GM23248 (cell line): ENCODE measurements at regions not wholly inside any gene's neighbourhood (a gene's known extent, or its start where the extent isn't known, plus 50 kb on each side); places are given as distances from the start of the nearest gene placed in this dataset.
"Not testable (repeated sequence)": the region's sequence is repeated elsewhere in the genome, so short reads cannot be mapped to it uniquely, and the experiment has no call there.

Source experiments
- DNase-seq: peaks from one replicate; pipeline ENCODE4 v3.0.0-alpha.2; 2015
- H2AFZ ChIP-seq: fragments of 200-600 bp; sonication (generic); 2 replicates; pipeline ENCODE4 v1.6.1; 2016; ENCODE audit warnings: antibody characterized with exemption
- H3F3A ChIP-seq: fragments of 200-600 bp; sonication (generic); 2 replicates; pipeline ENCODE4 v1.6.1; 2016; ENCODE audit warnings: mild to moderate bottlenecking, antibody characterized with exemption, mixed run types; ENCODE audit not compliant: insufficient read depth
- H3K27ac ChIP-seq: fragments of 200-600 bp; sonication (generic); 2 replicates; pipeline ENCODE4 v1.5.1; 2016; ENCODE audit warnings: mild to moderate bottlenecking
- H3K27me3 ChIP-seq: fragments of 200-600 bp; sonication (generic); replicated peaks from 2 replicates; pipeline ENCODE4 v1.6.1; 2016; ENCODE audit warnings: mild to moderate bottlenecking; ENCODE audit not compliant: insufficient read depth
- H3K36me3 ChIP-seq: fragments of 200-600 bp; sonication (generic); 2 replicates; pipeline ENCODE4 v1.6.1; 2016; ENCODE audit warnings: low read depth, mild to moderate bottlenecking
- H3K4me1 ChIP-seq: fragments of 200-600 bp; sonication (generic); 2 replicates; pipeline ENCODE4 v1.6.1; 2016; ENCODE audit warnings: mild to moderate bottlenecking; ENCODE audit not compliant: insufficient read depth
- H3K4me2 ChIP-seq: fragments of 200-600 bp; sonication (generic); one replicate; pipeline ENCODE4 v1.6.1; 2016; ENCODE audit warnings: mild to moderate bottlenecking; ENCODE audit not compliant: unreplicated experiment
- H3K4me3 ChIP-seq: fragments of 200-600 bp; sonication (generic); 2 replicates; pipeline ENCODE4 v1.5.1; 2016; ENCODE audit warnings: mild to moderate bottlenecking
- H3K79me2 ChIP-seq: fragments of 200-600 bp; sonication (generic); 2 replicates; pipeline ENCODE4 v1.6.1; 2016; ENCODE audit warnings: mild to moderate bottlenecking; ENCODE audit not compliant: insufficient read depth
- H3K9ac ChIP-seq: fragments of 200-600 bp; sonication (generic); 2 replicates; pipeline ENCODE4 v1.6.1; 2016; ENCODE audit warnings: mild to moderate bottlenecking
- H3K9me2 ChIP-seq: fragments of 200-600 bp; sonication (generic); 2 replicates; pipeline ENCODE4 v1.6.1; 2016; ENCODE audit warnings: mixed run types, mild to moderate bottlenecking, moderate library complexity; ENCODE audit not compliant: insufficient read depth
- H3K9me3 ChIP-seq: fragments of 200-600 bp; sonication (generic); one replicate; pipeline ENCODE4 v1.6.1; 2017; ENCODE audit warnings: low read depth
- H4K20me1 ChIP-seq: fragments of 200-600 bp; sonication (generic); 2 replicates; pipeline ENCODE4 v1.6.0; 2016; ENCODE audit not compliant: insufficient read depth
- EZH2 ChIP-seq: fragments of 200-600 bp; sonication (generic); IDR thresholded peaks from 2 replicates; pipeline ENCODE4 v1.6.1; 2018; ENCODE audit warnings: antibody characterized with exemption, mild to moderate bottlenecking; ENCODE audit not compliant: insufficient read depth, poor library complexity, severe bottlenecking
- EZH2phosphoT487 ChIP-seq: fragments of 200-600 bp; sonication (generic); IDR thresholded peaks from 2 replicates; pipeline ENCODE4 v1.6.1; 2018; ENCODE audit warnings: antibody characterized with exemption, moderate library complexity, mild to moderate bottlenecking, low read depth; ENCODE audit not compliant: insufficient read depth
- WGBS, 2 experiments: methylation state at CpG; one replicate each; pipeline ENCODE4 v1.1.6; 2015 to 2017; ENCODE audit warnings: low lambda C conversion rate in 2 of 2, low coverage in 1 of 2; ENCODE audit errors: missing lambda C conversion rate in 2 of 2; 5-methylcytosine and 5-hydroxymethylcytosine counted together
- in situ Hi-C: fragments of 300-500 bp; cut with MboI; formaldehyde crosslinking; loops from 2 replicates; pipeline ENCODE4 v1.15.0; 2020

DNA sequence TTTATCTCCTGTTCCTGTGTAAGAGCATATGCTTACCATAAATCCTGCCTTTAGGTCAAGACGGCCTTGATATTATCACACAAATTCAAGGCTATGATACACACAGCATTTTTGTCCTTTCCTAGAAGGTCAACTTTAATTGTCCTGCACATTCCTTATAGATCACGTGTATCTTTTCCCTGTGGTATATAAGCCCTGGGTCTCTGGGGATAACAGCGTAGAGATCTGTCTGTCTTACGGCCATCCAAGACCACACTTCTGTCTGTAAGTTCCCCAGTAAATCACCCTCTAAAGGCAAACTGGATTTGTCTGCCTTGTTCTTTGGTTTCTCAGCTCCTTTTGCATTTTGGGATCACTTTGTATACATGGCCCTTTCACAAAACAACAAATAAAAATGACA lies 69.5 kb upstream of the TCL1B start:
- H3K4me2 ChIP-seq = no peak overlapping the region
- WGBS, 2 experiments = 35 to 47% methylated on average over 4 of the region's 4 CpGs
- no peak overlapping the region for H2AFZ ChIP-seq
- H3K27me3 ChIP-seq = peaks cover 8% of the 10 kb centered on the region
- no peaks in the 10 kb centered on the region for H3K79me2 ChIP-seq
- no peaks in the 10 kb centered on the region for H3K4me1 ChIP-seq
- no peak overlapping the region for H3K9ac ChIP-seq
- no peaks in the 10 kb centered on the region for H3K9me2 ChIP-seq
- H4K20me1 ChIP-seq = no peaks in the 10 kb centered on the region
- no peak overlapping the region for H3K27ac ChIP-seq
- no peaks in the 10 kb centered on the region for H3K9me3 ChIP-seq
- in situ Hi-C loops = no loop called here
- no peaks in the 10 kb centered on the region for H3K36me3 ChIP-seq
- TF ChIP-seq EZH2 (no peak), EZH2phosphoT487 (no peak)
- DNase-seq = no peak
- H3K4me3 ChIP-seq = no peak overlapping the region
- no peaks in the 10 kb centered on the region for H3F3A ChIP-seq

DNA sequence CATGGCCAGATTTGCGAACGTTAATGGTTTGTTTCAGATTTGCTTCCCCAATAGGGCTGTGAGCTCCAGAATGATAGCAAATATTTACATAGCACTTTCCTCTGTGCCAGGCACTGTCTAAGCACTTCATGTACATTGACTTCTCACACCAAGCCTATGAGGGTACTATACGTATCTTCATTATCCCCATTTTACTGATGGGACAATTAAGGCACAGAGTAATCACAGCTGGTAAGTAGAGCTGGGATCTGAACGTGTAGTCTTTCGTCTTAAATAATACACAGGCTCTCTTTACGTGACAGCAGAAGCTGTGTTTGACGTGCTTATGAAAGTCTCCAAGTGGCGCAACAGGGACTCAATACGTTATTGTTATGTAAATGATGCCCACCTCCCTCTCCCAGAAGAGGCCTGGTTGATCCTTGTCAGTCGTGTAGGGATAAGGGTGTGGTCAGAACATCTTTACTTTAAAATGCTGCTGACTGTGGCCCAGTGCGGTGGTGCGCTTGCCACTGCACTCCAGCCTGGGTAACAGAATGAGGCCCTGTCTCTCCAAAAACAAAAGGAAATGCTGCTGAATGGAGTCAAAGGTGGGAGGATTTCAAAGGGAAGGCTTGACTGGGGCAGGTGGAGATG lies 66.3 kb upstream of the TCL1B start:
- Histone ChIP-seq H3K9me2 (no peaks in the 10 kb centered on the region), H3K9me3 (no peaks in the 10 kb centered on the region), H3K4me1 (no peaks in the 10 kb centered on the region), H3K4me2 (no peak overlapping the region), H3K36me3 (no peaks in the 10 kb centered on the region), H3K9ac (no peak overlapping the region), H3K27me3 (no peaks in the 10 kb centered on the region), H3K27ac (no peak overlapping the region), H3K4me3 (no peak overlapping the region), H3K79me2 (no peaks in the 10 kb centered on the region), H3F3A (no peaks in the 10 kb centered on the region), H4K20me1 (no peaks in the 10 kb centered on the region), H2AFZ (no peak overlapping the region)
- in situ Hi-C loops = no loop called here
- 45 to 49% methylated on average over 12 of the region's 12 CpGs for WGBS, 2 experiments
- TF ChIP-seq EZH2 (no peak), EZH2phosphoT487 (no peak)
- DNase-seq = no peak

DNA sequence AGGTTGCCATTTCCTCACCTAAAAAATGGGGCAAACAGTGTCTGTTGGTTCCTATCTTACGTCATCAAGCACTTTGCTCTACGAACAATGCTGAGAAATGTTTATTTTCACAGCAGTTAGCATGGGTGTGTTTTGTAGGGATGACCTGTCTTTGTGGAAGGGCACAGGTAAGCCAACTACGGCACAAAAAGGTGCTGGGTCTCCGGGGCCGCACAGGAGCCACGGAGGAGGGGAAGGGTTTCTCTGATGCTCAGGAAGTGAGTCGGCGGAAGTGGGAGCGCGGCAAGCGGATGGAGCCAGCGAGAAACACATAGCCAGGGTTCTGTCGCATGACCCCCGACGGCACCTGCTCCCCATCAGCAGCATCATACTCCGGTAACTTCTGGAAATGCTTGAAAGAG lies 65.6 kb upstream of the TCL1B start:
- Histone ChIP-seq H3K4me2 (no peak overlapping the region), H3F3A (no peaks in the 10 kb centered on the region), H4K20me1 (no peaks in the 10 kb centered on the region), H2AFZ (no peak overlapping the region), H3K27ac (no peak overlapping the region), H3K79me2 (no peaks in the 10 kb centered on the region), H3K9me2 (no peaks in the 10 kb centered on the region), H3K27me3 (no peaks in the 10 kb centered on the region), H3K4me1 (no peaks in the 10 kb centered on the region), H3K9me3 (no peaks in the 10 kb centered on the region), H3K36me3 (no peaks in the 10 kb centered on the region), H3K9ac (no peak overlapping the region), H3K4me3 (no peak overlapping the region)
- no peak for DNase-seq
- 61 to 67% methylated on average over 15 to 16 of the region's 16 CpGs for WGBS, 2 experiments
- TF ChIP-seq EZH2 = no peak
- in situ Hi-C loops = no loop called here

DNA sequence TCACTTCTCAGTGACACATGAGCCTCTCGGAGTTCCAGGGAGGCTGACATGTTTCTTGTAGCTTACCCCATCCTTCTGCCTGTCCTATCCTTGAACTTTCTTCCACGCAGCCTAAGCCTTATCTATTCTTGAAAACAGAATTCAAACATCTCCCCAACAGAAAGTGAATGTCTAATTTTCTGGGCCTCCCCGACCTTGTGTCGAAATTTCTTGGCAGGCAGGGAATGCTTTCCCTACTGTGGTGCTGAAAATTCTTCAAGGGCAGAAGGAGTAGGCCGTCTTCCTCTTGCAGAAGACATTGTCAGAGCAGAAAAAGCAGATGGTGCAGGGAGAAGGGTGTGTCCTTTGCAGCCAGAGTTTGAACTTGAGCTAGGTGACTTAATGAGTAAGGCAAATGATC lies 63.0 kb upstream of the TCL1B start:
- no peak overlapping the region for H3K27ac ChIP-seq
- 15 to 19% methylated on average over 5 of the region's 5 CpGs for WGBS, 2 experiments

DNA sequence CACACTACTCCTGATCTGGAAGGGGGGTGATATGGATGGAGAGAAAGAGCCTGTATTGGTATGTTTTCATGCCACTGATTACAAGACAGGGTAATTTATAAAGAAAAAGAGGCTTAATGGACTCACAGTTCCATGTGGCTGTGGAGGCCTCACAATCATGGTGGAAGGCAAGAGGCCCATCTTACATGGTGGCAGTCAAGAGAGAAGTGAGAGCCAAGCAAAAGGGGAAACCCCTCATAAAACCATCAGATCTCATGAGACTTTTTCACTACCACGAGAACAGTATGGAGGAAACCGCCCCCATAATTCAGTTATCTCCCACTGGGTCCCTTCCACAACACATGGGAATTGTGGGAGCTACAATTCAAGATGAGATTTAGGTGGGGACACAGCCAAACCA lies 60.5 kb upstream of the TCL1B start:
- WGBS, 2 experiments = 15 to 16% methylated on average over 2 of the region's 2 CpGs
- H3K9ac ChIP-seq, H3K36me3 ChIP-seq, H3K4me3 ChIP-seq, H3K4me1 ChIP-seq, DNase-seq, H3K27me3 ChIP-seq, H3F3A ChIP-seq, in situ Hi-C loops, H4K20me1 ChIP-seq, H3K9me2 ChIP-seq, H3K4me2 ChIP-seq, H2AFZ ChIP-seq, H3K9me3 ChIP-seq, H3K79me2 ChIP-seq, H3K27ac ChIP-seq: not testable (repeated sequence)

More for the DNA sequence above, 63.0 kb upstream of the TCL1B start:
- in situ Hi-C loops = no loop called here
- no peak overlapping the region for H3K4me3 ChIP-seq
- H4K20me1 ChIP-seq = no peaks in the 10 kb centered on the region
- TF ChIP-seq EZH2phosphoT487 (no peak), EZH2 (no peak)
- H3K27me3 ChIP-seq = no peaks in the 10 kb centered on the region
- DNase-seq = peak; percentile 19
- no peak overlapping the region for H2AFZ ChIP-seq
- no peak overlapping the region for H3K9ac ChIP-seq
- H3K36me3 ChIP-seq = no peaks in the 10 kb centered on the region
- no peaks in the 10 kb centered on the region for H3F3A ChIP-seq
- no peaks in the 10 kb centered on the region for H3K9me3 ChIP-seq
- no peaks in the 10 kb centered on the region for H3K4me1 ChIP-seq
- H3K4me2 ChIP-seq = no peak overlapping the region
- H3K79me2 ChIP-seq = no peaks in the 10 kb centered on the region
- H3K9me2 ChIP-seq = no peaks in the 10 kb centered on the region
